Mucosa of rectum (tissue), 2 donors: ENCODE measurements at regions not wholly inside any gene's neighbourhood (a gene's known extent, or its start where the extent isn't known, plus 50 kb on each side); places are given as distances from the start of the nearest gene placed in this dataset.
"Not testable (repeated sequence)": the region's sequence is repeated elsewhere in the genome, so short reads cannot be mapped to it uniquely, and the experiment has no call there.

ENCODE experiments used
- H3K27ac ChIP-seq, 2 donors: one replicate each; pipeline ENCODE4 v1.7.0; 2013; ENCODE audit warnings: inconsistent platforms in 2 of 2, low read depth in 2 of 2, low read length in 2 of 2
- H3K27me3 ChIP-seq, 2 donors: one replicate each; pipeline ENCODE4 v1.7.0; 2013; ENCODE audit warnings: low read length in 2 of 2; ENCODE audit not compliant: control insufficient read depth in 2 of 2, insufficient read depth in 2 of 2
- H3K36me3 ChIP-seq, 2 donors: one replicate each; pipeline ENCODE4 v1.7.0; 2013; ENCODE audit warnings: low read length in 2 of 2; ENCODE audit not compliant: control insufficient read depth in 2 of 2, insufficient read depth in 2 of 2
- H3K4me1 ChIP-seq, 2 donors: one replicate each; pipeline ENCODE4 v1.7.0; 2013; ENCODE audit warnings: low read length in 2 of 2, mild to moderate bottlenecking in 1 of 2; ENCODE audit not compliant: control insufficient read depth in 2 of 2, insufficient read depth in 2 of 2
- H3K4me3 ChIP-seq, 2 donors: one replicate each; pipeline ENCODE4 v1.7.0; 2013; ENCODE audit warnings: low read length in 2 of 2
- H3K9ac ChIP-seq, 2 donors: one replicate each; pipeline ENCODE4 v1.7.0; 2013; ENCODE audit warnings: low read length in 2 of 2, low read depth in 1 of 2, mild to moderate bottlenecking in 1 of 2
- H3K9me3 ChIP-seq, 2 donors: one replicate each; pipeline ENCODE4 v1.7.0; 2013; ENCODE audit warnings: low read length in 2 of 2; ENCODE audit not compliant: control insufficient read depth in 2 of 2
- donor health status: healthy.
- donor health status: Normal muscosa, but diverticular disease.

DNA sequence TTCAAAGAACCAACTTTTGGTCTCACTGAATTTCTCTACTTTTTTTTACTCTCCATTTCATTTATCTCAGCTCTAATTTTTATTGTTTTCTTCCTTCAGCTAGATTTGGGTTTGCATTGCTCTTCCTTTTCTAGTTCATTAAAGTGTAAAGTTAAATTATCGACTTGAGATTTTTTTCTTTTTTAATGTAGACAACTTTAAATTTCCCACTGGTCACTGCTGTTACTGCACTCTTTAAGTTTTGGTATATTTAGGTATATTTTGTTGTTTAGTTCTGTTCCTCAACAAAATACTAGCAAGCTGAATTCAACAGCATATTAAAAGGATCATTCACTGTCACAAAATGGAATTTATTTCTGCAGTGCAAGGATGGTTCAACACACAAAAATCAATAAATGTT lies 572.0 kb upstream of the DIAPH2 start:
- H3K4me3 ChIP-seq, result no peak overlapping the region
- no peaks in the 10 kb centered on the region for H3K4me1 ChIP-seq
- H3K27me3 ChIP-seq, result no peaks in the 10 kb centered on the region
- no peak overlapping the region for H3K9ac ChIP-seq
- no peak overlapping the region for H3K27ac ChIP-seq
- H3K36me3 ChIP-seq, result no peaks in the 10 kb centered on the region
- H3K9me3 ChIP-seq, result no peaks in the 10 kb centered on the region

- H3K36me3 ChIP-seq, result no peaks in the 10 kb centered on the region
- no peaks in the 10 kb centered on the region for H3K9me3 ChIP-seq
- no peak overlapping the region for H3K4me3 ChIP-seq
- no peak overlapping the region for H3K27ac ChIP-seq
- H3K4me1 ChIP-seq, result no peaks in the 10 kb centered on the region
- H3K27me3 ChIP-seq, result no peaks in the 10 kb centered on the region
- H3K9ac ChIP-seq, result no peak overlapping the region
These were observed 558.5 kb upstream of the DIAPH2 start for GRCh38 chrX:96126182-96126581.

DNA sequence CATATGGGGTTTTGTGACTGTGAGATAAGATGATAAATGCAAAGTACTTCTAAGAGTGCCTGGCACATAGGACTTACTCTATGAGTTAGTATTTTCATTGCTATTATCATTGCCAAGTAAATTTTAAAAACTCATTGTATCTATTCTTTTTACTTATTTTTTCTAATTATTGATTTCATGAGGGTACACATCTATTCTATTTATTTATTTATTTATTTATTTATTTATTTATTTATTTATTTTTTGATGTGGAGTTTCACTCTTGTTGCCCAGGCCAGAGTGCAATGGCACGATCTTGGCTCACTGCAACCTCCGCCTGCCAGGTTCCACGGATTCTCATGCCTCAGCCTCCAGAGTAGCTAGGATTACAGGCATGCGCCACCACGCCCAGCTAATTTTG lies 556.6 kb upstream of the DIAPH2 start:
- not testable (repeated sequence) for H3K27me3 ChIP-seq, H3K9ac ChIP-seq, H3K4me3 ChIP-seq, H3K36me3 ChIP-seq, H3K9me3 ChIP-seq, H3K27ac ChIP-seq, H3K4me1 ChIP-seq

GRCh38 chrX:96140796-96141195 lies 543.8 kb upstream of the DIAPH2 start:
- H3K4me1 ChIP-seq, result no peaks in the 10 kb centered on the region
- no peaks in the 10 kb centered on the region for H3K27me3 ChIP-seq

DNA sequence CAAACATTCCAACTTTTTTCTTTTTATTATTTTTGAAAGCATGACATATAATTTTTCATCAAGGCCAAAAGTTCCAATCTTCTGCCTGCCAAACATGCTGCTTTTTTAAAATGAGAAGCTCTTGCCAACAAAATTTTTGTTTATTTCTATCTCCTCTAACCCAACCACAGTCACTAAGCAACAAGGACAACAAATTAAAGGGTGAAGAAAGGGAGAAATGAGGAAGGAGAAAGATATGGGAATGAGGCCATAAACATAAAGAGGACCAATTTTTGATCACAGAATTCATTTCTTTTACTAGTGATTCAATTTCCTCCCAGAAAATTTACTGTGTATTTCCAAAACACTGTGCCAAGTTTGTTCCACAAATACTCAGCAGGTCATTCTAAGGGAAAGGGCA lies 537.0 kb upstream of the DIAPH2 start:
- Histone ChIP-seq H3K4me3 (no peak overlapping the region), H3K36me3 (no peaks in the 10 kb centered on the region), H3K9ac (no peak overlapping the region), H3K4me1 (peaks cover 0 to 2% of the 10 kb centered on the region in 2 donors), H3K27ac (no peak overlapping the region), H3K27me3 (no peaks in the 10 kb centered on the region), H3K9me3 (no peaks in the 10 kb centered on the region)

More at GRCh38 chrX:96140796-96141195, 543.8 kb upstream of the DIAPH2 start:
- Histone ChIP-seq H3K9ac (no peak overlapping the region), H3K36me3 (no peaks in the 10 kb centered on the region), H3K4me3 (no peak overlapping the region), H3K9me3 (no peaks in the 10 kb centered on the region), H3K27ac (no peak overlapping the region)

GRCh38 chrX:96170626-96171025 lies 514.0 kb upstream of the DIAPH2 start:
- no peaks in the 10 kb centered on the region for H3K27me3 ChIP-seq
- H3K36me3 ChIP-seq, result no peaks in the 10 kb centered on the region
- no peak overlapping the region for H3K27ac ChIP-seq
- no peaks in the 10 kb centered on the region for H3K9me3 ChIP-seq
- H3K9ac ChIP-seq, result no peak overlapping the region
- no peaks in the 10 kb centered on the region for H3K4me1 ChIP-seq
- H3K4me3 ChIP-seq, result no peak overlapping the region

GRCh38 chrX:96176921-96177320 lies 507.7 kb upstream of the DIAPH2 start:
- Histone ChIP-seq H3K27ac (no peak overlapping the region), H3K27me3 (no peaks in the 10 kb centered on the region), H3K4me3 (no peak overlapping the region), H3K9ac (no peak overlapping the region), H3K9me3 (no peaks in the 10 kb centered on the region), H3K4me1 (no peaks in the 10 kb centered on the region), H3K36me3 (no peaks in the 10 kb centered on the region)

DNA sequence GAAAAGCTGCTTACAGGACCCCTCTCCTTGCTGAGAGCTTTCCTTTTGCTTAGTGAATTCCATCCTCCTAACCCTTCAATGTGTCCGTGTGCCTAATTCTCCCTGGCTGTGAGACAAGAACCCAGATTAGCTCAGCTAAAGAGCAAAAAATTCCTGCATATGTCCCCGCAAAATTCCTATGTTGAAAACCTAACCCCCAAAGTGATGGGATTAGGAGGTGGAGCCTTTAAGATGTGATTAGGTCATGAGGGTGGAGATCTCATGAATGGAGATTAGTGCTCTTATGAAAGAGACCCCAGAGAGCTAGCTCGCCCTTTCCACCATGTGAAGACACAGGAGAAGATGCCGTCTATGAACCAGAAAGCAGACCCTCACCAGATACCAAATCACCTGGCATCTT lies 503.0 kb upstream of the DIAPH2 start:
- no peaks in the 10 kb centered on the region for H3K27me3 ChIP-seq
- H3K9me3 ChIP-seq, result no peaks in the 10 kb centered on the region
- no peak overlapping the region for H3K9ac ChIP-seq
- H3K4me1 ChIP-seq, result no peaks in the 10 kb centered on the region
- H3K27ac ChIP-seq, result no peak overlapping the region
- H3K36me3 ChIP-seq, result no peaks in the 10 kb centered on the region
- H3K4me3 ChIP-seq, result no peak overlapping the region

DNA sequence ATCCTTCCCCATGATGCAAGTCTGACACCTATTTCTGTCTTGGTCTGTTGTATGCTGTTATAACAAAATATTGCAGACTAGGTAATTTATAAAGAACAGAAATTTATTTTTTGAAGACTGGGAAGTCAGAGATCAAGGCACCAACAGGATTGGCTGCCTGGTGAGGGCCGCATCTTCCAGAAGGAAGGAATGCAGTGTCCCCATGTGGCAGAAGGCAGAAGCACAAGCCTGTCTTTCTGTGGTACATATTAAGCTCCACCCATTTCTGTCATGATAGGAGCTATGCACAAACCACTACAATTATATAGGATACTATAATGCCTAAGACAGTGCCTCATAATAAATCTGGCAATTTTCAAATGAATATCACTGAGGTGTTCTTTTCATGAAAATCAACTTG lies 502.3 kb upstream of the DIAPH2 start:
- no peaks in the 10 kb centered on the region for H3K4me1 ChIP-seq
- no peaks in the 10 kb centered on the region for H3K9me3 ChIP-seq
- H3K27me3 ChIP-seq, result no peaks in the 10 kb centered on the region

DNA sequence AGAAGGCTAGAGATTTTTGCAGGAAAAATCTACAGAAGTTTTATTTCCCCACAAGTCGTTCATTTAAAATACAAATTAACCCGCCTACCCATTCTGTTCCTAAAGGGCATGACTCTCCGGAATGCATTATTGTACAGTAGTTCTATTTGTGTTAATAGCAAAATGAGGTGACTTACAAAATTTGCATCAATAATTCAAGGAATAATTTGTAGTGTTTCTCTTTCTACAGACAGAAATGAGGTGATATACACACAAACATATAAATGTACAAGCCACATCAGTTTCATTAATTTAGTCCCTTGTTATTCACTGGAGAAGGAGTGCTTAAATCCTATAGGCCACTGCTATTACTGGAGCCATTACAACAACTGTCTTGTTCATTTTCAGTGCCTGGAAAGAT lies 501.3 kb upstream of the DIAPH2 start:
- no peak overlapping the region for H3K9ac ChIP-seq
- no peaks in the 10 kb centered on the region for H3K27me3 ChIP-seq
- no peaks in the 10 kb centered on the region for H3K9me3 ChIP-seq
- H3K4me3 ChIP-seq, result no peak overlapping the region
- H3K36me3 ChIP-seq, result no peaks in the 10 kb centered on the region
- H3K27ac ChIP-seq, result no peak overlapping the region
- no peaks in the 10 kb centered on the region for H3K4me1 ChIP-seq

More for the DNA sequence above, 502.3 kb upstream of the DIAPH2 start:
- H3K9ac ChIP-seq, result no peak overlapping the region
- no peak overlapping the region for H3K4me3 ChIP-seq
- H3K36me3 ChIP-seq, result no peaks in the 10 kb centered on the region
- no peak overlapping the region for H3K27ac ChIP-seq

DNA sequence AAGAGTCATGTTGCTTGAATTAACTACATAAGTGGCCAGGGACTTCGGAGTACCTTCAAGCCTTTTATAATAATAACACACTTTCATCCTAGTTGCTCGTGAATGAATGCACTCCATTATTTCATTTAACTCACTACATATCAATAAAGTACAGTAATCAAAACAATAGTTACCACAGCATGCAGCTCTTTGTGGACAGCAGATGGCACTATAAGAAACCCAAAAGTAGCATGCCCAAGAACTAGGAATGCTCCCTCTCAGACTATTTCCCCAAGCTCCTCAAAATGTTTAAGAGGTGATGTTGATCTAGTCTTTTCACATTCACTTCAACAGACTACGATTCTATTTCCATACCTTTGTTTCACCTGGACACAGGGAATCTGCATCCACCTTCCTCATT lies 500.8 kb upstream of the DIAPH2 start:
- H3K4me1 ChIP-seq, result no peaks in the 10 kb centered on the region
- H3K4me3 ChIP-seq, result no peak overlapping the region
- no peaks in the 10 kb centered on the region for H3K27me3 ChIP-seq
- H3K27ac ChIP-seq, result no peak overlapping the region
- no peaks in the 10 kb centered on the region for H3K9me3 ChIP-seq
- H3K9ac ChIP-seq, result no peak overlapping the region
- no peaks in the 10 kb centered on the region for H3K36me3 ChIP-seq
